ENCODE measurements at regions not wholly inside any gene's neighbourhood (a gene's known extent, or its start where the extent isn't known, plus 50 kb on each side); places are given as distances from the start of the nearest gene placed in this dataset.

- TF ChIP-seq NFIC (IDR thresholded peaks at IDR 0.05) (no peak), YY1 (IDR thresholded peaks at IDR 0.05; ENCODE audit: low read depth) (no peak)
These were observed 323.4 kb downstream of the VRK1 start for GRCh38 chr14:97120611-97121031.

- TF ChIP-seq RAD21 (IDR thresholded peaks at IDR 0.05; ENCODE audit: low read depth) (no peak), ZBTB7A (IDR thresholded peaks at IDR 0.05; ENCODE audit: low read depth) (no peak), EP300 (IDR thresholded peaks at IDR 0.05; ENCODE audit: borderline replicate concordance) (no peak), CEBPB (IDR thresholded peaks at IDR 0.05) (no peak), EGR1 (IDR thresholded peaks at IDR 0.05) (no peak), CREB1 (IDR thresholded peaks at IDR 0.05; ENCODE audit: low read depth) (no peak), NFIC (IDR thresholded peaks at IDR 0.05) (no peak), YY1 (IDR thresholded peaks at IDR 0.05; ENCODE audit: low read depth) (no peak), USF1 (IDR thresholded peaks at IDR 0.05) (no peak), TCF12 (IDR thresholded peaks at IDR 0.05; ENCODE audit: low read depth) (no peak), FOXM1 (IDR thresholded peaks at IDR 0.05; ENCODE audit: borderline replicate concordance, low read depth) (no peak), TAF1 (IDR thresholded peaks at IDR 0.05; ENCODE audit: low read depth) (no peak), TEAD4 (IDR thresholded peaks at IDR 0.05) (no peak)
- TF ChIP-seq, protein P1, sequence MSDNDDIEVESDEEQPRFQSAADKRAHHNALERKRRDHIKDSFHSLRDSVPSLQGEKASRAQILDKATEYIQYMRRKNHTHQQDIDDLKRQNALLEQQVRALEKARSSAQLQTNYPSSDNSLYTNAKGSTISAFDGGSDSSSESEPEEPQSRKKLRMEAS (IDR thresholded peaks at IDR 0.05), result no peak
- TF ChIP-seq, protein P2, sequence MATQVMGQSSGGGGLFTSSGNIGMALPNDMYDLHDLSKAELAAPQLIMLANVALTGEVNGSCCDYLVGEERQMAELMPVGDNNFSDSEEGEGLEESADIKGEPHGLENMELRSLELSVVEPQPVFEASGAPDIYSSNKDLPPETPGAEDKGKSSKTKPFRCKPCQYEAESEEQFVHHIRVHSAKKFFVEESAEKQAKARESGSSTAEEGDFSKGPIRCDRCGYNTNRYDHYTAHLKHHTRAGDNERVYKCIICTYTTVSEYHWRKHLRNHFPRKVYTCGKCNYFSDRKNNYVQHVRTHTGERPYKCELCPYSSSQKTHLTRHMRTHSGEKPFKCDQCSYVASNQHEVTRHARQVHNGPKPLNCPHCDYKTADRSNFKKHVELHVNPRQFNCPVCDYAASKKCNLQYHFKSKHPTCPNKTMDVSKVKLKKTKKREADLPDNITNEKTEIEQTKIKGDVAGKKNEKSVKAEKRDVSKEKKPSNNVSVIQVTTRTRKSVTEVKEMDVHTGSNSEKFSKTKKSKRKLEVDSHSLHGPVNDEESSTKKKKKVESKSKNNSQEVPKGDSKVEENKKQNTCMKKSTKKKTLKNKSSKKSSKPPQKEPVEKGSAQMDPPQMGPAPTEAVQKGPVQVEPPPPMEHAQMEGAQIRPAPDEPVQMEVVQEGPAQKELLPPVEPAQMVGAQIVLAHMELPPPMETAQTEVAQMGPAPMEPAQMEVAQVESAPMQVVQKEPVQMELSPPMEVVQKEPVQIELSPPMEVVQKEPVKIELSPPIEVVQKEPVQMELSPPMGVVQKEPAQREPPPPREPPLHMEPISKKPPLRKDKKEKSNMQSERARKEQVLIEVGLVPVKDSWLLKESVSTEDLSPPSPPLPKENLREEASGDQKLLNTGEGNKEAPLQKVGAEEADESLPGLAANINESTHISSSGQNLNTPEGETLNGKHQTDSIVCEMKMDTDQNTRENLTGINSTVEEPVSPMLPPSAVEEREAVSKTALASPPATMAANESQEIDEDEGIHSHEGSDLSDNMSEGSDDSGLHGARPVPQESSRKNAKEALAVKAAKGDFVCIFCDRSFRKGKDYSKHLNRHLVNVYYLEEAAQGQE (IDR thresholded peaks at IDR 0.05; ENCODE audit: low read depth), result no peak
These were observed 332.5 kb downstream of the VRK1 start for GRCh38 chr14:97129639-97130038.

DNA sequence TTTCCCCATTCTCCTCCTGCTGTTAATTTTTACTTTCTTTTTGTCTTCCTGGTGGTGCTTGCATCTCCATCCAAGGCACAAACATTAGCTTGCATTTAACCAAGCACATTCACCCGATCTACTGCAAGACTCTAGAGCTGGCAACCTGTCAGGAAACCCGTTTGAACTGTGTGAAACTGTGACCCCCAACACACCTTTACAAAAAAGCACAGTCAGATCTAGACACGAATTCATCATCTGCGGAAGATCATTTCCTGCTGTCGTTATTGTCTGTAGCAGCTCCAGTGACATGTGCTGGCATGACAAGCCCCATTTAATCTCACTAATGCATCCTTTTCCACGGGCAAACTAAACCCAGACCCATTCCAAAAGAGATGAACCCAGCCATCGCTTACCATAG is 340.5 kb downstream of the VRK1 start:
- TF ChIP-seq, protein P1 (IDR thresholded peaks at IDR 0.05), result no peak
- no peak for TF ChIP-seq TCF12 (IDR thresholded peaks at IDR 0.05; ENCODE audit: low read depth)
- TF ChIP-seq NFIC (IDR thresholded peaks at IDR 0.05), result no peak
- no peak for TF ChIP-seq EGR1 (IDR thresholded peaks at IDR 0.05)
- no peak for TF ChIP-seq CREB1 (IDR thresholded peaks at IDR 0.05; ENCODE audit: low read depth)
- no peak for TF ChIP-seq YY1 (IDR thresholded peaks at IDR 0.05; ENCODE audit: low read depth)

DNA sequence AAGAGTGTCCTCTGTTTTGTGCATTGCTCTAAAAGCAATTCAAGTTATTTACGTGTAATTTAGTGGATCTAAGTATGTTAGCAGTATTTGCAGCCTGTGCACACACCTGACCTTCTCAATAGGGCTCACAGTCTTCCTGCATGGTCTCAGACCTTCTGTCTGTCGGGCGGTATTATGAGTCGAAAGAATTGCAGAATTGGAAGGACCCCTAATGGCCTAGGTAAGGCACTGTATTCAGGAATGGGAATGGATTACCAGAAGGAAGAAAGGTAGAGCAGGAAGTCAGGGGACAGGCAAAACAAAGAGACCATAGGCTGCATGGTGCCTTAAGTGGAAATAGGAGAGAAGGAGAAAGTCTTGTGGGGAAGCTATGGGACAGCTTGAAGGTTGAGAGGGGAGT is 341.6 kb downstream of the VRK1 start:
- TF ChIP-seq TEAD4 (IDR thresholded peaks at IDR 0.05), result no peak
- TF ChIP-seq, protein P2 (IDR thresholded peaks at IDR 0.05; ENCODE audit: low read depth), result no peak
- no peak for TF ChIP-seq RAD21 (IDR thresholded peaks at IDR 0.05; ENCODE audit: low read depth)
- TF ChIP-seq USF1 (IDR thresholded peaks at IDR 0.05), result no peak
- no peak for TF ChIP-seq YY1 (IDR thresholded peaks at IDR 0.05; ENCODE audit: low read depth)
- no peak for TF ChIP-seq TCF12 (IDR thresholded peaks at IDR 0.05; ENCODE audit: low read depth)
- TF ChIP-seq CEBPB (IDR thresholded peaks at IDR 0.05), result no peak
- no peak for TF ChIP-seq ZBTB7A (IDR thresholded peaks at IDR 0.05; ENCODE audit: low read depth)
- no peak for TF ChIP-seq EP300 (IDR thresholded peaks at IDR 0.05; ENCODE audit: borderline replicate concordance)
- TF ChIP-seq FOXM1 (IDR thresholded peaks at IDR 0.05; ENCODE audit: borderline replicate concordance, low read depth), result no peak

DNA sequence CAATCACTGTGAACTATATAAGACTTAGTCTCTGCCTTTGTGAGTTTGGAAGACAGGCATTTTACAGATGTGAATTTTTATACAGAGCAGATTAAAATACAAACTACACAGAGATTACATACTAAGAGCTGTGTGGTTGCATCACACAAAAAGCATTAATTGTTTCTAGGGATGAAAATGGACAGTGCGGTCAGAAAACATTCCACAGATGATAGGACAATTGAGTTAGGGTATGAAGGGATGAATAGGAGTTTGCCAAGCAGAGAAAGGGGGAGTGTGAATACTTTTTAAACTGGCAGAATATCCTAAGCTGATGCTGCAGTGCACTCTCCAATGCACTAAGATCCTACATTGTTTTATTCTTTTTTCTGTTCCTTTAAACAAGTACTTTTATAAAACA is 345.8 kb downstream of the VRK1 start:
- TF ChIP-seq TAF1 (IDR thresholded peaks at IDR 0.05; ENCODE audit: low read depth) (no peak), TCF12 (IDR thresholded peaks at IDR 0.05; ENCODE audit: low read depth) (no peak), TEAD4 (IDR thresholded peaks at IDR 0.05) (no peak), EP300 (IDR thresholded peaks at IDR 0.05; ENCODE audit: borderline replicate concordance) (no peak)

DNA sequence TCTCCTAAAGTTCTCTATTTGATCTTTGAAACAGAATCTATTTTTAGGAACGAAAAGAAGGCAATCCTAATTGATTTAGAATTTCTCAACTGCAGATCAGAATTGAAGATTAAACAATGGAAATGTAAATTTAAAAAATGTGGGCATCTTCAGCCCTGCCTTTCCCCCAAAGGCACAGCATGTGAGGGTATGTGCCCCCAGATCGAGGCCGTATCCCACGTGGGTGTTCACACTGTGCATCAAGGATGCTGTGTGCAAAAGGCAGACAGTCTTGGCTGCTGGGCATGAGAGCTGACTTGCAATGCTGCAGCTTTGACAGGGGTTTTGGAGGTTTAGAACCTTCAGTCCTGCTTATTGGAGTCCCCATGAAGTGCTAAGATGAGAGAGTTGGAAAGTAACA is 346.3 kb downstream of the VRK1 start:
- TF ChIP-seq FOXM1 (IDR thresholded peaks at IDR 0.05; ENCODE audit: borderline replicate concordance, low read depth) (no peak), TAF1 (IDR thresholded peaks at IDR 0.05; ENCODE audit: low read depth) (no peak), EGR1 (IDR thresholded peaks at IDR 0.05) (no peak)

DNA sequence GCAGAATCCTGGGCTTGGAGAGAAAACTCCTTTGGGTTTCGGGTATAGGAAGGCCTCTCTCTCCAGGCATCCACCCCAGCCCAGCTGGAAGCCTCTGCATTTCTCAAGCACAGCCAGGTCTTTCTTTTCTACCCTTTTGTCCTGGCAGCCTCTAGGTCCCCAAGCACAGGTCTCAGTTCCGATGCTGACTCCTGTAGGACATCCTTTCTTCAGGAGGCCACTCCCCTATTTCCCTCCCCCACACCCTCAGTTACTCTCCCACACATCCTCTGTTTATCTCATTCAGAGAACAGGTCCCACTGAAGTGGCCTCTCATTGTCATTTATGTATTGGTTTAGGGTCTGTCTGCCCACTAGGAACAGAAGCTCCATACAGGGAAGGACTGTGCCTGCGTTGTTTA is 352.6 kb downstream of the VRK1 start:
- TF ChIP-seq TCF12 (IDR thresholded peaks at IDR 0.05; ENCODE audit: low read depth), result no peak
